GM21529 (cell line): ENCODE measurements at regions not wholly inside any gene's neighbourhood (a gene's known extent, or its start where the extent isn't known, plus 50 kb on each side); places are given as distances from the start of the nearest gene placed in this dataset.
A peak's percentile ranks its signal among the peaks of the same experiment; 100 is the strongest.
"Not testable (repeated sequence)": the region's sequence is repeated elsewhere in the genome, so short reads cannot be mapped to it uniquely, and the experiment has no call there.

Source experiments
- ATAC-seq: cut with Tn5 transposase; IDR thresholded peaks from one replicate; pipeline ENCODE4 v1.9.1; 2021; ENCODE audit not compliant: unreplicated experiment

DNA sequence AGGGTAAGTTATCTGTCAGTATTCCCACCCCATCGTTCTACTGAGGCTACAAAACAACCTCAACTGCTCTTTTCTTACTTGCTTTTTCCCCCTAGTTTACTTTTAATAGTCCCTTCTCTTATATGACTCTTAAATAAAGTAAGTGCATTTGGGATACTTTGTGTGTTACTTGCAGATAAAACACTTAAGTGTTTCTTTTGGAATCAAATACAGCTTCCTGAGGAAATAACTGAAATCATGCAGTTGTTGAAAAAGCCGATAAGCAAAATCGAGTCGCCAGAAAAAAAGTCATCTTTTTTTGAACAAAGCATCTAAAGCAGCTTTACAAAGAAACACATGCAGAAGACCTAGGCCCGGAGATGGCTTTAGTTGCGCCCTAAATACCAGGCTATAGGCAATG, 53.5 kb upstream of the EPB41L4A start:
- no peak for ATAC-seq

DNA sequence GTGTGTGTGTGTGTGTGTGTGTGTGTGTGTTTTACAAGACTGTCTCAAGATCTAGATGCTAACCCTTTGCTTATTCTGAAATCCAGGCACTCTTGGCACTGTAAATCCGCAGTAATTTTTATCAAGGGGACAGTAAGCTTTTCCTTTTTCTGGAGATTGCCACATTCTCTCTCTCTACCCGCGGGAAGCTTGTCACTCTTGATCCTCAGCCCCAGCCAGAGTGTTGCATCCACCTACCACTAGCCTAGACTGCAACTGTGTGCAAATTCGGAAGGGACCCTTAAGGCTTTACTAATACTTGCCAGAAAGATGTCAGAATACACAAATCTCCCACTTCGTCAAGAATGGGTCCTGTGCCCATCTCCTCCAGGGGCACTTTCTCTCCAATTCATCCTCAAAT, 54.9 kb upstream of the EPB41L4A start:
- ATAC-seq: no peak

DNA sequence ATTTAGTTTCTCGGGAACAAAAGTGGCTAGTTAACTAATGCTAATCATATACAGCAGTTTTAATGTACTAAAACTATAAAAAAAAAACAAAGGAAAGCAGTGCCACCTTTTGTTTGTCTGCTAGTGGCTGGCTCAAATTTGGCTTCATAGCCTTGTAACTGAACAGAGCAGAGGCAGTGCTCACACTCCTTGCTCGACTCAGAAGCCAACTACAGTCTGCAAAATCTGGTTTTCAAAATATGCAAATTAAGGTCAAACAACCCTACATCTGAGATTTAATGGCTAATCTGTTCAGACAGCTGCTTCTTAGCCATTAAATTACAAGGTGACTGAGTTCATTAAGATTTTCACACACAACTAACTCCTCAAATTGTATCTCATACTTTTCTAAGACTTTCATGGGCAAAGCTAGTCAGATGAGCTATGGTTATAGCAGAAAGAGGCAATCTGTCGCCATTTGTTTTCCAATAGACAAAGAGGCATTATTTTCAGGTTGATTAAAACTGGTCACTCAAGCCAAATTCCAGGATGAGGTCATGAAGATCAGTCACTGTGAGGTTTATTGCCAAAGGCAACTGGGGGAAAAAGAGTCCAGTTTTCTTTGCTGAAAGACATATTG, 56.8 kb upstream of the EPB41L4A start:
- no peak for ATAC-seq

DNA sequence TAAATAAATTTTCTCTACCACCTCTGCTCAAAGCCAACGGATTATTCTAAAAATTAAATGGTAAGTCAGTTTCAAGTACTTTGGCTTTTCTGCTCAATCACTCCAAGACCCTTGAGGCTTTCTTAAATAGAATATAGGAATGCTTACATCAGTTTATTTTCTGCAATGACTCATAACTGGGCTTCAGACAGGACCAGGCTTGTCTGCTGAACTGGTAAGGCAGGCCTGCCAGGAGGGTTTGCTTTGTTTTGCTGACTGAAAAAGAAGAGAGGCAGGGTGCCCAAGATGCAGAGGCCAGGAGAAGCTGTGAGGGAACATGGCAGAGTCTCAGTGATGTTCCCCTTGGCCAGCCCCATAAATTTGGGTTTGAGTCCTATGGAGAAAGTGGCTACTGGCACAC, 60.3 kb upstream of the EPB41L4A start:
- no peak for ATAC-seq

DNA sequence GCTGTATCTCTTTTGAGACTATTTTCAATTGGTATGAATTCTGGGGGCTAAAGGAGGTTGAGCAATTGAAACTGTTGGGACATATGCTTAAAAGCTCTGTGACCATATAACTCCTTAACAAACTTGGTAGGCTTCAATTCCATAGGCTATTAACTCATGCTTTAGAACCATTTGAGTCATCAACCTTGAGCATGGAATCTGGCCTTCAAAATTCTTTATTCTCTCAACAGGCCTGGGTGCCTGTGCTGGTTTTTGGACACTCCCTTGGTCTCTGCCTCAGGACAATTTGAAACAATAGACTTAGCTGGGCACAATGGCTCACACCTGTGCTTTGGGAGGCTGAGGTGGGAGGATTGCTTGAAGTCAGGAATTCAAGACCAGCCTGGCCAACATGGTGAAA, 61.4 kb upstream of the EPB41L4A start:
- no peak for ATAC-seq

DNA sequence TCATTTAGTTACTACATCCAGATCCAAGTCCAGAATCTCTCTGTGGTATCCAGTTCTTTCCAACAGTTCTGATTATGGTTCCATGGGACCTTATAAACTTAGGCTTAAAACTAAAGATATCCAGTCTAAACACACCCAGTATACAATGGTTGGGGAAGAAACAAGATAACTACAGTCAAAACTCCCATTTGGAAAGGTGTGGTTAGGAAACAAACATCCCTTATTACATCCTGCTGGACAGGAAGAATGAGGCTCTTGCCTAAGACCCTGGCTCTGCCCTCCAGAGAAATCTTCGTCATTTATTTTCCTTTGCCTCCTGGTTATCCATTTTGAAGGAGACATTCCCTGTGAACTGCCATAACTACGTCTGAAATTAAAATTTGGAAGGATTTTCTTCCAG, 64.6 kb upstream of the EPB41L4A start:
- ATAC-seq: no peak

DNA sequence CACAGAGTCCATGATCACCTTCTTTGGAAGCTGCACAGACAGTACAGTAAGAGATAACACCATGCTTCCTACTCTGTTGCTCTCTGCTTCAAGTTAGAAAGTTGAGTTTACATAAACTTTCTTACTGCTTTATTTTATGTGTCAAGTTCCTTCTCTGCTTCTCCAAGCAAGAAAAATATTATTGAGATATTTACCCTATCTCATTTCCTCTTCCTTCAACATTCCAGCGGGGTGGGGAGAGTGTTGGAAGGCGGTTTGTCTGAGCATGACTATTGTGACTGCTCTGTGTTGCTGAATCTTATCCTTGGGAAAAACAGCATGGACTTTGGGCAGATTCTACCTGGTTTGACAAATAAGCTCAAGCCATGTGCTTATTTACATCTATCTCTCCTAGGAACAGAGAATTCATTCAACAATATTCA, 66.9 kb upstream of the EPB41L4A start:
- ATAC-seq: no peak

DNA sequence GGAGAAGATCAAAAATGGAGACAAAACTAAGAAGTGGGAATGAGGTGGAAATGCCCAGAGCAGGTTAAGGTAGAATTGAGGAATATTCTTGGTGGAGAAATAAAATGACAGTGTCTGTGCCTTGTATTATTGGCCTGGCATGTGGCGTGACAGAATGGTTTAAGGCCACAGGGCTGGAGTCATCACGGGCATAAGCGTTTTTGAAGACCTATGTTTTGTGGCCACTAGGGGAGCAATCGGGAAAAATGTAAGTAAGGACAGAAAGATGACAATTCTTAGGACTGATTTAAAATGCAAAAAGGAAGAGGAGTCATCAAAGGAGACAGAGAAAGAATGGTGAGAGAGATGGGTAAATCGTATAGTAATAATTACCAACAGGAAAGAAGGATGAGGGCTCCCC, 72.2 kb upstream of the EPB41L4A start:
- no peak for ATAC-seq

DNA sequence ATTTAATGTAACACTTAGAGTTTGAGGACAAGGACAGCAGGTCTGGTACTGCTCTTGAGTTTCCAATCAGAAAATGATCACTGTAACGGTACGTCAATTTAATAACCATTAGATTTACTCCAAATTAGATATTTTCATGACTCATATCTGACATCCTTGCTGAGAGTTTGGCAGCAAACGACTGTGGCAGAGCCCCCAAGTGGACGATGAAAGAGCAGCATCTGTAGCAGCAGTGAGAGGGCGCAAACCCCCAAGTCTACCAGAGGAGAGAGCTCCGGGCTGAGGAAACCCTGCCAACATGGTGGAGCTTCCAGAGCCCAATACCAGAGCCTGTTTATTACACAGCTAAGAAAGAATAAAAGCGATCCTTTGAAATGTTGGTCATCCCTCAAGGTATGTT, 73.2 kb upstream of the EPB41L4A start:
- peak; percentile 100 for ATAC-seq

DNA sequence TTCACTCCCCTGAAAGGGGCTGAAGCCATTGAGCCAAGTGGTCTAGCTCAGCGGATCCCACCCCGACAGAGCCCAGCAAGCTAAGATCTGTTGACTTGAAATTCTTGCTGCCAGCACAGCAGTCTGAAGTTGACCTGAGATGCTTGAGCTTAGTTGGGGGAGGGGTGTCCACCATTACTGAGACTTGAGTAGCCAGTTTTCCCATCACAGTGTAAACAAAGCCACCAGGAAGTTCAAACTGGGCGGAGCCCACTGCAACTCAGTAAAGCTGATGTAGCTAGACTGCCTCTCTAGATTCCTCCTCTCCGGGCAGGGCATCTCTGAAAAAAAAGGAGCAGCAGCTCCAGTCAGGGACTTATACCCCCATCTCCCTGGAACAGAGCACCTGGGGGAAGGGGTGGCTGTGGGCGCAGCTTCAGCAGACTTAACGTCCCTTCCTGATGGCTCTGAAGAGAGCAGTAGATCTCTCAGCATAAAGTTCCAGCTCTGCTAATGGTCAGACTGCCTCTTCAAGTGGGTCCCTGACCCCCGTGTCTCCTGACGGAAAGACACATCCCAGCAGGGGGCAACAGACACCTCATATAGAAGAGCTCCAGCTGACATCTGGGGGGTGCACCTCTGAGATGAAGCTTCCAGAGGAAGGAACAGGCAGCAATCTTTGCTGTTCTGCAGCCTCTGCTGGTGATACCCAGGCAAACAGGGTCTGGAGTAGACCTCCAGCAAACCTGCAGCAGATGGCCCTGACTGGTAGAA, 84.8 kb upstream of the EPB41L4A start:
- ATAC-seq: not testable (repeated sequence)

DNA sequence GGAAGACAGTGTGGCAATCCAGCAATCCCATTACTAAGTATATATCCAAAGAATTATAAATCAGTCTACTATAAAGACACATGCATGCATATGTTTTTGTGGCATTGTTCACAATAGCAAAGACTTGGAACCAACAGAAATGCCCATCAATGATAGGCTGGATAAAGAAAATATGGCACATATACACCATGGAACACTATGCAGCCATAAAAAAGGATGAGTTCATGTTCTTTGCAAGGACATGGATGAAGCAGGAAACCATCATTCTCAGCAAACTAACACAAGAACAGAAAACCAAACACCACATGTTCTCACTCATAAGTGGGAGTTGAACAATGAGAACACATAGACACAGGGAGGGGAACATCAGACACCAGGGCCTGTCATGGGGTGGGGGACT, 90.0 kb upstream of the EPB41L4A start:
- ATAC-seq: not testable (repeated sequence)

DNA sequence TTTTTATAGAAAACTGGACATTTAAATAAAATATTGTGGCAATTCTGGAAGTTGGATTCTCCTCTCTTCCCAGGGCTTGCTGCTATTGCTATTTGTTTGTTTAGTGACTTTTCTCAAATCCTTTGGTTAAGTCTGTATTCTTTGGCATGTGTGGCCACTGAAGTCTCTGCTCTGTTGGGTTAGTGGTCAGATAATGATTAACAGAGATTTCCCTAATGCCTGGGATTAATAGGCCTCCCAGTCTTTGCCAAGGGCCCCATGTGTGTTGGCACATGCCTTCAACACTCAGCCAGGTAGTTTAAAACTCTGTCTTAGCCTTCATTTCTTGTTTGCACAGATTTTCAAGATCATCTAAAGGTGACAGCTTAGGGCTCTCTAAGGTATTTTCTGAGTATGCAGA, 92.8 kb upstream of the EPB41L4A start:
- ATAC-seq: no peak

DNA sequence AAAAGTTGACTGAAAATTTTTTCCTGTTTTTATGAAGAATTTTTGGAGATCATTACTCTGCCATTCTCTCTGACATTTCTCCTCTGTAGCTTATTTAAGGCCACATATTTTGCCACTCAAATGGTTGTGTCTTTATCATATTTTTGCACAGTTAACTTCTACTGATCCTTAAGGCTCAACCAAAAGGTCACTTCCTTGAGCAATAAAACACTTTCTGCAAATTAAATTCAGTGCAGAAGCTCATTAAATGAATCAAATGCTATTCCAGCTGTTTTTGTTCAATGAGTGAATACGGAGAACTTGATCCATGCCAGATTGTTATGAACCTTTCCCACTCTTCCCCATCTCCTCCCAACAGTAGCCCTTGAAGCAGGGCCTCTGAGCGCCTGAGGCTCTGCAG, 93.8 kb upstream of the EPB41L4A start:
- no peak for ATAC-seq

DNA sequence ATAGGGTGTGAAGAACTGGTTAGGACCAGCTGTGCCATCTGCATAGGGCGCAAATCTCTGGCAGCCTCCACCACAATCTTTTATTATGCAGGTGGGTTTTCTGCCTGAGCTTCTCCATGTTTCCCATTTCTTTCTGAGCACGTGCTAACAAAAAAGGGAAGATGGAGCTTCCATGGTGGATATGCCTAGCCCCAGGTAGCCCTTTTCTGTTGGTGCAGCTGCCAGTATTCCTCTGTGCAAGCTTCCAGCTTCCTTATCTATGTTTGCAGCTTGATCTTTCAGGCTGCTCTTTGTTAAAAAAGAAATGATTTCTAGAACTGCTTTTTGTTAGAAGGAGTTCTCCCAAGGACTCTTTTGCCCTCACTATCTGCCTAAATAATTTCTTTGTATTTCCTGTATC, 95.0 kb upstream of the EPB41L4A start:
- no peak for ATAC-seq

DNA sequence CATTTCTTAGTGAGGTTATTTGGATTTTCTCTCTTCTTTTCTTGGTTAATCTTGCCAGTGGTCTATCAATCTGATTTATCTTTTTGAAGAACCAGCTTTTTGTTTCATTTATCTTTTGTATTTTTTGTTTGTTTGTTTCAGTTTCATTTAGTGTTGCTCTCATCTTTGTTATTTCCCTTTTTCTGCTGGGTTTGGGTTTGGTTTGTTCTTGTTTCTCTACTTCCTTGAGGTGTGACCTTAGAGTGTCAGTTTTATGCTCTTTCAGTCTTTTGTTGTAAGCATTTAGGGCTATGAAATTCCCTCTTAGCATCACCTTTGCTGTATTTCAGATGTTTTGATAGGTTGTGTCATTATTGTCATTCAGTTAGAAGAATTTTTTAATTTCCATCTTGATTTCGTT, 101.4 kb upstream of the EPB41L4A start:
- not testable (repeated sequence) for ATAC-seq

DNA sequence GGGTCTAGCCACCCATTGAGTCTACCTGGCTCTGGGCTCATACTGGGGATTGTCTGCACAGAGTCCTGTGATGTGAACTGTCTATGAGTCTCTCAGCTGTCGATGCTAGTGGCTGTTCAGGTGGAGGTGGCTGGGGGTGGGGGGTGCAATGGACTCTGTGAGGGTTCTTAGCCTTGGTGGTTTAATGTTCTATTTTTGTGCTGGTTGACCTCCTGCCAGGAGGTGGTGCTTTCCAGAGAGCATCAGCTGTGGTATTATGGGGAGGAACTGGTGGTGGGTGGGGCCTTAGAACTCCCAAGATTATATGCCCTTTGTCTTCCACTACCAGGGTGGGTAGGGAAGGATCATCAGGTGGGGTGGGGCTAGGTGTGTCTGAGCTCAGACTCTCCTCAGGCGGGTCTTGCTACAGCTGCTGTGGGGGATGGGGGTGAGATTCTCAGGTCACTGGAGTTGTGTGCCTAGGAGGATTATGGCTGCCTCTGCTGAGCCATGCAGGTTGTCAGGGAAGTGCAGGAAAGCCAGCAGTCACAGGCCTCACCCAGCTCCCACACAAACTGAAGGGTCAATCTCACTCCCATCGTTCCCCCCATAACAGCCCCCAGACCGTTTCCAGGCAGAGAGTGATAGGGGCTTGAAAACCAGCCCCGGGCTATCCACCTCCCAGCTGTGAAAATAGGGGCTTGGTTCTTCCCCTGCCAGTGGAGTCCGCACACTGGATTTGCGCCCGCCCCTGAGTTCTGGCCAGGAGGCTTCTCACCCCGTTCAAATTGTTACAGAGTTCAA, 104.0 kb upstream of the EPB41L4A start:
- ATAC-seq: peak; percentile 18

DNA sequence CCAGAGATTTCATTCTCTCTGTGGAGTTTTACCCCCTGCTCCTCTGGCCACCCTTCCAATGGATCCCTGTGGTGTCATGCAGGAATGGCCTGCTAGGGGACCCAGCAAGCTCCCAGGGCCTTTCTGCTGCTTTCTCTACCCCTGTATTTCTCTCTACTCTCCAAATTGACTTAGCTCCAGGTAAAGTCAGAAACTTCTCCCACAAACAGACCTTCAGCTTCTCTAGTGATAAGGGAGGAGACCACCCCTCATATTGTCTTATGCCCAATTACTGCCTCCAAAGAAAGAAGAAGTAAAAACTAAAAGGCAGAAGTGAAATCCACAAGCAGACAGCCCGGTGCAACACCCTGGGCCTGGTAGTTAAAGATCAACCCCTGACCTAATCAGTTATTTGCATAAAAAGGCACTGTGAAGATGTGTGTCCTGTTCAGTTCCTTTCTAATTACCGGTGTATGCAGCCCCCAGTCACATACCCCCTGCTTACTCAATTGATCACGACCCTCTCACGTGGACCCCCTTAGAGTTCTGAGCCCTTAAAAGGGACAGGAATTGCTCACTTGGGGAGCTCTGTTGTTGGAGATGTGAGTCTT, 104.7 kb upstream of the EPB41L4A start:
- ATAC-seq: peak; percentile 74

DNA sequence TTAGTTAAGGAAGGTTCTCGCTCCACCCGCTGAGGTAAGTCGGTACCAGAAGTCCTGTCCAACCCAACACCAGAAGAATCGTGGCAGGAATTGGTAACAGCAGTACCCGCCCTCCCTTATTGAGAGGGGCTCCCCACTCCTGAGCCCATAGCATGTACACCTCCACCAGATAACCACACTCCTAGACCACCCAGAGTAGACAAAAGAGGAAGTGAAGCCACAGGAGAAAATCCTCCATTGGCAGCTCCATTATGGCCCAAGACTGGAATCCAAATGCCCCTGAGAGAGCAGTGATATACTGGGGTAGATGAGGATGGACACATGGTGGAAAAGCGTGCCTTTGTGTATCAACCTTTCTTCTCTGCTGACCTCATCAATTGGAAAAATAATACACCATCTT, 106.1 kb upstream of the EPB41L4A start:
- ATAC-seq: no peak

DNA sequence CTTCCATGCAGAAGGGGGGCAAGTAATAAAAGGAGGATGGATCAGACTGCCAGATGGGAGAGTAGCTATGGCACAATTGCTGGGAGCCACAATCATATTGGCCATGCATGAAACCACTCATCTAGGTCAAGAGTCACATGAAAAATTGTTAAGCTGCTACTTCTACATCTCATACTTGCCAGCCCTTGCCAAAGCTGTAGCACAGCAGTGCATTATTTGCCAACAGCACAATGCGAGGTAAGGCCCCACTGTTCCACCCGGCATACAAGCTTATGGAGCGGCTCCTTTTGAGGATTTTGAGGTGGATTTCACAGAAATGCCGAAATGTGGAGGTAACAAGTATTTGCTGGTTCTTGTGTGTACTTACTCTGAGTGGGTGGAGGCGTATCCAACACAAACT, 109.9 kb upstream of the EPB41L4A start:
- no peak for ATAC-seq

DNA sequence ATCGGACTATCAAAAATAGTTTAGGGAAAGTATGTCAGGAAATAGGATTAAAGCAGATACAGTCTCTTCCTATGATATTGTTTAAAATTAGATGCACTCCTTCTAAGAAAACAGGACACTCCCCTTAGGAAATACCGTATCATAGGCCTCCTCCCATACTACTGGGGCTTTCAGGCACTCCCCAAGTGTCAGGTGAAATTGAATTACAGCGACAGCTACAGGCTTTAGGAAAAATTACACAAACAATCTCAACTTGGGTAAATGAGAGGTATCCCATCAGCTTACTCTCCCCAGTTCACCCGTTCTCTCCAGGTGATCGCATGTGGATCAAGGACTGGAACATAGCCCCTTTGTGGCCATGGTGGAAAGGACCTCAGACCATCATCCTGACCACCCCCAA, 110.4 kb upstream of the EPB41L4A start:
- no peak for ATAC-seq

DNA sequence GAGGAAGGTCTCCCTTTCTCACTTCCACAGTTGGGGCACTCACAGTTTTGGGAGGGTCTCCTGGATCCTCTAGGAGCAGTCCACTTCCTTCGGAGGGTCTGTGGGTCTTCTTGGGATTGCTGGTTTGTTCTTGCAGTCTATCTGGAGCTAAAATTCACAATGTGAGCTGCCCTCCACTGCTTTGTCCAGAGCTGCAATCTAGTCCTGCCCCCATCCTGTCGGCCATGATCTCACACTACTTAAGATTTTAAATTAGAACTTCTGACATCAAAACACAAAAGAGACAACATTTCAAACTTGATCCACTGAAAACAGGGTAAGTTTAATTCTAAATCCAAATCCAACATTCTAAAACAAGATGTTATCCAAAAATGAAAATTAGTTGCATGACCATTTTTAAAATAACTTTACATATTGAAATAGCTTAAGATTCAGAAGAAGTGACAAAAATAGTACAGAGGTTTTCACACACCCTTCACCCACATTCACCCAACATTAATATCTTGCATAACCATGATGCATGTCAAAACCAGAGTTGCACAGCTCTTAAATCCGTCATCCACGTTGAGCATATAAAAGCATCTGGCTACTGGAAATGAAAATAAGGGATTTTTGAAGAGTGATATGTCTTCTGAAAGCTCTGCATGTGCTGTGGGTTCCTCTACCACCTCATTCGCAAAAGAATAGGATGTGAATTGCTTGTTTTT, 113.7 kb upstream of the EPB41L4A start:
- ATAC-seq: no peak
